HG03139 (cell line): ENCODE measurements at regions not wholly inside any gene's neighbourhood (a gene's known extent, or its start where the extent isn't known, plus 50 kb on each side); places are given as distances from the start of the nearest gene placed in this dataset.
"Not testable (repeated sequence)": the region's sequence is repeated elsewhere in the genome, so short reads cannot be mapped to it uniquely, and the experiment has no call there.

ENCODE experiments used
- ATAC-seq: cut with Tn5 transposase; IDR thresholded peaks from one replicate; pipeline ENCODE4 v1.9.1; 2021; ENCODE audit not compliant: unreplicated experiment

DNA sequence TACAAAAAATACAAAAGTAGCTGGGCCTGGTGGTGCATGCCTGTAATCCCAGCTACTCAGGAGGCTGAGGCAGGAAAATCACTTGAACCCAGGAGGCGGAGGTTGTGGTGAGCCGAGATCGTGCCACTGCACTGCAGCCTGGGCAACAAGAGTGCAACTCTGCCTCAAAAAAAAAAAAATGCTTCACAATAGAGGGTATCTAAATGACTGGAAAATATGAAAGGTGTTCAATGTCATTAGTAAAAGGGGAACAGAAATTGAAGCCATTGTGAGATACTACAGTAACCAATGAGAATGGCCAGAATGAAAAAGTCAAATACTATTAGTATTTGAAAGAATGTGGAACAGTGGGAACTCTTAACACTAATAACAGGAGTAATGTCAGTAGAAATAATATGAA, 96.1 kb upstream of the FAM241A start:
- ATAC-seq = not testable (repeated sequence)

DNA sequence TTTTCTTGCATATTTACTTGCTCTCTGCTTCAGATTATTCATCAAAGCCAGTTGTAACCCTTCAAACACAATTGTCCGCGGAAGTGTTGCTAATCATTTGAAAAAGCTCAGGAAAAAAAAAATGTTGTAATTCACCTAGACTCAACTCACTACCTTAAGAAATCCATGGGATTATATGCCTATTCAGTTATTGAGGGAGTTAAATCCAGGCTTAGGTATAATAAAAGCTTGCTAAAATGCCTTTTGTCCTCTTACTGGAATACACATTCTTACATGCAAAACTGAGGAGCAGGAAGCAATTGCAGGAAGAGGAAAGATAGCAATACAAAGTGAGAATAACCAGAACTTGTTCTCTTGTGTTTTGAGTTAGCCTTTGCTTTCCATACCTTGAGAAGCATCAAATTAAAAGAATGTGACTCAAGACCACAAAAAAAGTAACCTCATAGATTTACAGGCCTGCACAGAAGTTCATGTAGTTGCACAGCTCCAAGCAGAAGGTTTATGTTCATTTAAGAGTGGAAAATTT, 91.4 kb upstream of the FAM241A start:
- no peak for ATAC-seq

DNA sequence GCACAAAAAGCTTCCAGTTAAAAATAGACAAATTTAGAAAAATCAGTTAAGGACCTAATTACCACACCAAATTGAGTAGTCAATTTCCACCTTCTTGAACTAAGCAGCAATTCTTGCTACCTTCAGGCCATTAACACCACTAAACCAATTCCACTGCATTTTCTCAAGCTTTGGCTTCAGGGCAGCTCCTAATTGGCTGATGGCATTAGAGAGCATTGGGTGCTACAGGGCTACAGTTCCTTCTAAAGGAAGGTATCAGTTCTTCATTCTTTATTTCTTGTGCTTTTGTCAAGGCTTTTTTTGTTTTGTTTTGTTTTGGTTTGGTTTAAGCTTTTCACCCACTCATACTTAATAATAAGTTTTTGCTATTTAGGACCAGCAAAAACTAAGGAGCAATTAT, 90.2 kb upstream of the FAM241A start:
- no peak for ATAC-seq

DNA sequence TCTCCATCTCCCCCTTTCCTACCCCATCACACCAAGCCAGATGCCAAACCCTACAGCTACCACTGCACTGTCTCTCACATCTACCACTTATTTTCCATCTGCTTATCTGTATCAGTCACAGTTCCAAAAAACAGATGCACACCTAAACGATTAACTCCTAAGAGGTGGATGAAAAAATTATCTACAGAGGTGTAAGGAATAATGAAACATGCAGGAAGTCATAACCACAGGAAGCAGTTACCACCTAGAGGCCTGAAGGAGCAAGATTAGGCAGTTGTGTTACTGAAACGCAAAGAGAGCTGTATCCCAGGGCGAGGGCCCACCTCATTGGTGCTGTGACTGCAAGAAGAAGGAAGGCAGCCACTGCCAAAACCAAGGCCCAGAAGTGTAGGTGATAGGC, 87.8 kb upstream of the FAM241A start:
- ATAC-seq = no peak

DNA sequence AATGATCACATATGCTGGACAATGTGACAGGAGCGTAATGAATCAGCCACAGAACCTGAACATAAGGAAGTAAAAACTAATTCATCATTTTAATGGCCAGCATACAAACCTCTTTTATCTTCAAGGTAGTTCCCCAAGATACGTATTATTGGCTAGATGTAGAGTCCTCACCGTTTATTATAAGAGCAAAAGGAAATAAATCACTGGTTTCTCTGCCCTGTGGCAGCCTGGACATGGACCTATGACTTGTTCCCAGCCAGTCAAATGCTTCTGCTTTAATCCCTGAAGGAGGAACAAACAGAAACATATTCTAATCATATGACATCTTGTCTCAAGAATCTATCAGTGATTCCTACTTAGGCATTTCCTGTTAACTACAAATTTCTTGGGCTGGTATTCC, 86.8 kb upstream of the FAM241A start:
- ATAC-seq = no peak

DNA sequence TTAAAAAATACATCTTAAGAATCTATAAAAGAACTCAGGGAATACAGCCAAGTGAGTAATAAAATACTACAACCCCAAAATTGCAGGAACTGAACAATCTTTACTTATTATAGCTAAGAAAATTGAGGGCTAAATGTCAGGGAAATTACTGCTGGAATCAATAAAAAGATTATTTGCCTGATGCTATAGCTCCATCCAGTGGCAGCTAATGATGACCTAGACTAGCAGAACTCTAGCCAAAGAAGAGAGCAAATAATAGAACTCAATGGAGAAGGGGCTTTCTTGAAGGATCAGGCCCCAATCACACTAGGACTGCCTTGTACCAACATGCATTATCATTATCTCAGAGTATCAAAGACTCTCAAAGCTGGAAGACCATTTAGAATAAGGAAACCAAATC, 85.0 kb upstream of the FAM241A start:
- ATAC-seq = no peak

DNA sequence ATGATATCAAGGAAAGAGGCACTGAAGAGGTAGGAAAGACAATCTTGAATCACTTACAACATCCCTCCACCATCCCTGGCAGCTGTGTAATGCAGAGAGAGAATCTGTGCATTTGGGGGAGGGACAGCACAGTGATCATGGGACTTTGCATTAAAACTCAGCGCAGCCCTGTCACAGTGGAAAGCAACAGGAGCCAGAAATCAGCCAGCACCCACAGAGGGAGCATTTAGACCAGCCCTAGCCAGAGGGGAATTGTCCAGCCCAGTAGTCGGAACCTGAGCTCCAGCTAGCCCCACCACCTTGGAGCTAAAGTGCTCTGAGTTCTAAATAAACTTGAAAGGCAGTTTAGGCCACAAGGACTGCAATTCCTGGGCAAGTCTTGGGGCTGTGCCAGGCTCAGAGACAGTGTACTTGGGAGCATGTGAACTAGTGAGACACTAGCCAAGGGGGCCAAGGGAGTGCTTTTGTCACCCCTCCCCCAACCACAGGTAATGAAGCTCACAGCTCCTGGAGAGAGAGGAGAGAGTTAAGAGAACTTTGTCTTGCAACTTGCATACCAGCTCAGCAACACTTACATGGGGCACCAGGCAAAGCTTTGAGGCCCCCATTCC, 83.9 kb upstream of the FAM241A start:
- ATAC-seq = no peak

DNA sequence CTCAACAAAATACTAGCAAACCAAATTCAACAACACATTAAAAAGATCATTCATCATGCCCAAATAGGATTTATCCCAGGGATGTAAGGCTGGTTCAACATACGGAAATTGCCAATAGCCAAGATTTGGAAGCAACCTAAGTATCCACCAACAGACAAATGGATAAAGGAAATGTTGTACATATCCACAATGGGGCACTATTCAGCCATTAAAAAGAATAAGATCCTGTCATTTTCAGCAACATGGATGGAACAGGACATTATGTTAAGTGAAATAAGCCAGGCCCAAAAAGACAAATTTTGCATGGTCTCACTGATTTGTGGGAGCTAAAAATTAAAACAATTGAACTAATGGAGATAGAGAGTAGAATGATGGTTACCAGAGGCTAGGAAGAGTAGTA, 82.0 kb upstream of the FAM241A start:
- no peak for ATAC-seq

DNA sequence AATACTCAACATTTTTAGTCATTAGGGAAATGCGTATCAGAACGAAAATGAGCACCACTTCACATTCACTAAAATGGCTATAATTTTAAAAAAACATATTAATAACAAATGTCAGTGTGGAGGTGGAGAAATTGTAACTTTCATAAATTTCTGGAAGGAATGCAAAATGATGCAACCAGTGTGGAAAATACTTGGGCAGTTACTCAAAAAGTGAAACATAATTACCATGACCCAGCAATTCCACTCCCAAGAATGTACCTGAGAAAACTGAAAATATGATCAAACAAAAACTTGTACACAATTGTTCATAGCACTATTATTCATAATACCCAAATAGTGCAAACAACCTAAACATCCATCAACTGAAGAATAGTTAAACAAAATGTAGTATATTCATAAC, 76.1 kb upstream of the FAM241A start:
- no peak for ATAC-seq

DNA sequence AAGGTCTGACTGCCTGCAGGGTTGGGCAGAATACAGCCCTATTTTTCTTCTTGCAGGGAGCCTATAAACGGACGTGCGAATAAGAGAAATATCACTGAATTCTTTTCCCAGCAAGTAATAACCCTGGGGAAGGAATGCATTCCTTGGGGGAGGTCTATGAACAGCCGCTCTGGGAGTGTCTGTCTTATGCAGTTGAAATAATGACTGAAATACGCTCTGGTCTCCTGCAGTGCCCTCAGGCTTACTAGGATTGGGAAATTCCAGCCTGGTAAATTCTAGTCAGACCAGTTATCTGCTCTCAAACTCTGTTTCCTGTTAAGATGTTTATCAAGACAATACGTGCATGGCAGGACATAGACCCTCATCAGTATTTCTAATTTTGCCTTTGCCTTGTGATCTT, 72.1 kb upstream of the FAM241A start:
- no peak for ATAC-seq

DNA sequence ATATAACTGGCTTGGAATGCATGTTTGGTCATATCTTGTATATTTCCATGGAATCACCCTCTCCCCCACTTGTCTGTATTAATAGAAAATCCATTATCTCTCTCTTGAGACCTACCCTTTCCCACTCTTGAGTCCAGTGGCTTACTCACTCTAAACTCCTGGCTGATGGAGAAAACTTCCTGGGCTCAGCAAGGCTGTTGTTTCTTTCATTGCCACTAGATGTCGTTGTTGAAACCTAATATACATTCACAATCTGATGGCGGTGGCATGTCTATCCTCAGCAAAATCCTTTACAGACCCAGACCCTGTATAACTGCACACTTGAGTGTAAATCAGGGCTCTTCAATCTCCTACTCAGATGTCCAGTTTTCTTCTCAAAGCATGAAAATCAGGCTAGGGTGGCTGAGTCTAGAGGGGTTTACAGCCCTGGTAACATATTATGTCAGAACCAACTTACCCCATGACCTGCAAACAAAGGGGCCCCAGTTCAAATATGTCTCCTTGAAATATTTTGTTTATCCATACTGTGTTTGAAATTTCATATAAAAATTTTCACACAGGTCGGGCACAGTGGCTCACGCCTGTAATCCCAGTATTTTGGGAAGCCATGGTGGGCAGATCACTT, 70.0 kb upstream of the FAM241A start:
- no peak for ATAC-seq

DNA sequence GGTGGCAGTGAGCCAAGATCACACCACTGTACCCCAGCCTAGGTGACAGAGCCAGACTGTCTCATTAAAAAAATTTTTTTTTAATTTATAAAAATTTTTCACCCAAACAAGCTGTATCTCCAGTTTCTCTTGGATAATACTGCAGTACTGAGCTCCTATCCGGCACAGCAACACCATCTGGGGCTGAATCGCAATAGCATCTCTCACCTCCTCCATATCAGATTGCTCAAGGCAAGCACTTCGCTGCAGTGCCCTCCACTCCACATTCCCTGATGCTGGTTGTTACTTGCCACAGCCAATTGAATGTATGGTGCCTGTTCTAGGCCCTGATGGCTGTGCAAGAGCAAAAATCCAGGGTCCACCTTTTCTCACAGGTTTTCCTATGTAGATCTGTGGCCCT, 69.3 kb upstream of the FAM241A start:
- no peak for ATAC-seq

DNA sequence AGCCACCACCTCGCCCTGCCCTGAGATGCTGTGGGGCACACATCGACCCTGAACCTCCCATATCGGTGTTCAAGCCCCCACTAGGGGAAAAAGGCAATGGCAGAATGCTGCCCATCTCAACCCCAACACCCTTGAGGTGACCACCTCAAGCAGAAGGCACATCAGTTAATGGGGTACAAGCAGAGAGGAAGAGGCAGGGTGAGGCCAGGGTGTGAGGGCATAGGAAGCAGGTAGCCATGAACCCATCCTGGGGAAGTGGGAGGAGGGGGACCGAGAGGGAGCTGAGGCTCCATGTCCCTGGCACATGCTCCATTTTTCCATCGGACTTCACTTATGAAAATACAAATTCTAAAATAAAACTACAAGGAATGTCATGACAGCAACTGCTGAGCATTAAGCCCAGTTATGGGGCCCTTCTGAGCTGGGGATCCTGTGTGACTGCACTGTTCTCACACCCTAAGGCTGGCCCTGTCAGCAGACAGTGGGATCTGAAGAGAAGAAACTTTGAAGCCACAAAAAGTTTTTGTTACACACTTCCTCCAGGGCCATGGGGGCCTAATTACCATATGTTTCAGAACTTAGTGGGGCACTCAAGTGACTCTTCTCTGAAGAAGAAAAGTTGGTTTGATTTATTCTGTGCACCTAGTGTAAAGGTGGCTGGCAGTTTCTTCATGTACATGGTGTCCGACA, 68.2 kb upstream of the FAM241A start:
- ATAC-seq = no peak

DNA sequence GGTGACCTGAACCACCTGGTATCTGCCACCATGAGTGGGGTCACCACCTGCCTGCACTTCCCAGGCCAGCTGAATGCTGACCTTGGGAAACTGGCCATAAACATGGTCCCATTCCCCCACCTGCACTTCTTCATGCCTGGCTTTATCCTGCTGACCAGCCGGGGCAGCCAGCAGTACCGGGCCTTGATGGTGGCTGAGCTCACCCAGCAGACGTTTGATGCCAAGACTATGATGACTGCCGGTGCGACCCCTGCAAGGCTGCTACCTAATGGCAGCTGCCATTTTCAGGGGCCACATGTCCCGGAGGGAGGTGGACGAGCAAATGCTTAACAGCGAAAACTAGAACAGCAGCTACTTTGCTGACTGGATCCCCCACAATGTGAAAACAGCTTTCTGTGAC, 67.5 kb upstream of the FAM241A start:
- ATAC-seq = no peak

DNA sequence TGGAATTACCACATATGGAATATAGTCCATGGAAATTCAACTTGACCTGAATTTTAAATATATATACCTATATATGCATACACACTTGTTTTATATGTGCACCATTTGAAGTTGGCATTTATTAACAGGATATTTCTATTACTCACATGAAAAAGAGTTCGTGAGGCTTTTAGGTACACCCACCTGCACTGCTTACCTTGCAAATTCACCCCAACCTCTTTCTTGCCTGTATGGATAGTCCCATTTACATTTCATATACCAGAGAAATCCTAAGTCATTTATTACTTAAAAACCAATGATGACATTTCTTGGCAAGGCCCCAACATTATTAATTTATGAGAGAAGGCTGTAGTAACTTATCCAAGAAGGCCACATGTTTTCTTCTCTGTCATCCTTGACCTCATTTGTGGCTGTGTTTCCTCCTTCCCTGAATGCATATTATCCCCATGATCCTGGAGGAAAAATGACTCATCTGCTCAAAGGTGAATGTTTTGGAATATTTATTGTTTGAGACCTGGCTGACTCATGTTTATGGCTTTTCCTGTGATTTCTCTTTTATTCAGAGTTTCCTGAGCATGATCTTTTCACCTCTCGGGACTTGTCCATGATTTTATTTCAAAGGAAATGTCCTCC, 62.2 kb upstream of the FAM241A start:
- no peak for ATAC-seq

DNA sequence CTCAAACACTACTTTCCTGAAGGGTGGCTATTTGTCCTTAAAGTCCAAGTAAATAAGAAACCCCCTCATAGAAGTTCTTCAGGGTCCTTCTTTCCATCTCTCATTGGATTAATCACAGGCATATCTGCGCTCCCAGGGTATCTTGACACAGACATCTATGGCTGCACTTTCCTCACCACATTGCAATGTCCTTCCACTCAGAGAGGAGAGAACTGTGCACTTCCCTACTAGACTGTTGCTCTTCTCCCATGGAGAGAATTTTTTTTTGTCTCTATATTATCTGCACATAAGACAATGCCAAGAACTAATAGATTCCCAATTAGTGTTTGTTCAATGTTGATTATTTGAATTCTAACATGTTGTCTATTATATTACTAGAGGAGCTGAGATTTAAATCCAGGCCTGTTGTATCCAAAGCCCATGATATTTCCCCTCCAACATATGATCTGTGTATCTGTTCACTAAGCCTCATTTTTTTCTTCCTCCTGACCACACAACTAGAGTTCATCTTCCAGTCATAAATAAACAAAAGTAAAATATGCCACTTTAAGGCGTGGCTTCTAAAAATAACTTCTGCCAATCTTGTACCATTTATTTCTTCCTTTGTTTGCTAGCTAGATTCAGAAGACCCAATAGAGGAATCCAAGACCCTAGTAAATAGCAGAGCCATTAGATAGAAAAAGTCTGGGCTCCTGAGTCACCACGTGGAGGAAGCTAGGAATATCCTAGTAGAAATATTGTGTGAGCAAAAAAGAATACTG, 61.5 kb upstream of the FAM241A start:
- no peak for ATAC-seq

DNA sequence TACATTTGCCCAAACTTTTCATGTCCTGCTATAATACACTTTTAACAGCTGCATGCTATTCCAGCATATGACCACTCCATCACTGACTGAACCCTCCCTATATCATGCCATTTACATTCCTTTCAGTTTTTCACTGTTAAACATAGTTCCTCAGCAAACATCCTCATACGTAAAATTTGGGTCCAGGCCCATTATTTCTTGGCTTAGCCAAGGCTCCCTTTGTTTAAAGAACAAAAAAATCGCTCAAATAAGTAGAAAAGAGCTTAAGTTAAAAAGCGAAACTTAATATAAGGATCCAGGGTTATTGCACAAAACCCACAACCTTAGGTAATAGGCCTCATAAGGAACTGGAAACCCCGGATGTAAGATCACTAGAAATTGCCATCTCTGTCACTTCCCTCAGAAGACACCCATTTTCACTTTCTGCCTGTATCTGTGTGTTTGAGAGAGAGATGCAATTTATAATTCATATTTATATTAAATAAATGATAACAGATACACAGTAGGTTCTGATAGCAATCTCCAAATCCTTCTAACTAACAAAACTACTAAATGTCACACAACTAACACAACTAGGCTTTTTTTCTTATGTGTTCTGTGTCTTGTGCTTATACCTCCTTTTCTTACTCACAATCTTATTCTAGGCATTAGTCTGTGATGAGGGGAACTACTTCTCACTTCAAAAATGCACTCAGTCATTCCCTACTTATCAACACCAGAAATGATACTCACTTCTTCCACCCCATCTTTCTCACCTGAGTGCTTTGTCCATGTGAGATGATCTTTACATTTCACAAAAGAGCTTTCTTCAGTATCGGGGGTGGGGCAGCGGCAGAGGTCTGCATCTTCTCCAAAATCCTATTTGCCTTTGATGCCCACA, 59.9 kb upstream of the FAM241A start:
- ATAC-seq = no peak

DNA sequence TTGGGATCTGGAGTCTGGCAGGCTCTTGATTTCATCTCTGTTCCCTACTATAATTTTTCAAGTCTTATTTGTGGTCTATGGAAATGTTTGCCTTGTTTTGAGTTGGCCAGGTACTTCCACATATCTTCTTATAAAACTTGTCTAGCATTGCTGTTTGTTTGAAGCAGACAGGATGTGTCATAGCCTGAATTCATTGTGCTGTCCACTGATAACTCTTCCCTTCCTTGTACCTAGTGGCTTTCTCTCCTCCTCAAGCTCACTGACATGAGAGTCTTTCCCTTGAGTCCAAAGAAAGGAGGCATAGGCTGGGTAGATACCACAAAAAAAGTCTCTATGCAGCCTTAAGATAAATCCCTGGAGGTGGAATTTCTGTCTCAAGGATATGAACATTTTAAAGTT, 59.2 kb upstream of the FAM241A start:
- no peak for ATAC-seq

DNA sequence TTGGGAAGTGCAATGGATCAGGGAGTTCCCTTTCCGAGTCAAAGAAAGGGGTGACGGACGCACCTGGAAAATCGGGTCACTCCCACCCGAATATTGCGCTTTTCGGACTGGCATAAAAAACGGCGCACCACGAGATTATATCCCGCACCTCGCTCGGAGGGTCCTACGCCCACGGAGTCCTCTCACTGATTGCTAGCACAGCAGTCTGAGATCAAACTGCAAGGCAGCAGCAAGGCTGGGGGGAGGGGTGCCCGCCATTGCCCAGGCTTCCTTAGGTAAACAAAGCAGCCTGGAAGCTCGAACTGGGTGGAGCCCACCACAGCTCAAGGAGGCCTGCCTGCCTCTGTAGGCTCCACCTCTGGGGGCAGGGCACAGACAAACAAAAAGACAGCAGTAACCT, 58.6 kb upstream of the FAM241A start:
- not testable (repeated sequence) for ATAC-seq

DNA sequence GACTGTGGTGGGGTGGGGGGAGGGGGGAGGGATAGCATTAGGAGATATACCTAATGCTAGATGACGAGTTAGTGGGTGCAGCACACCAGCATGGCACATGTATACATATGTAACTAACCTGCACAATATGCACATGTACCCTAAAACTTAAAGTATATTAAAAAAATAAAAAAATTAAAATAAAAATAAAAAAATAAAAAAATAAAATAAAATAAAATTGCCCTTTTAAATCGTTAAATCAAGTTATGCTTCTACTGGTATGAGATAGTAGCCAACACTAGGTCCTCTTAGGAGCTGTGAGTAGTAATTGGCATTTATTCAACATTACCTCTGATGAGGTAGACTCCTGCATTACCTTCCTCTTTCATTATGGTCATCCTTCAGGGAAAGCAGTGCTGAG, 52.9 kb upstream of the FAM241A start:
- not testable (repeated sequence) for ATAC-seq
